ENCODE measurements at regions not wholly inside any gene's neighbourhood (a gene's known extent, or its start where the extent isn't known, plus 50 kb on each side); places are given as distances from the start of the nearest gene placed in this dataset.

DNA sequence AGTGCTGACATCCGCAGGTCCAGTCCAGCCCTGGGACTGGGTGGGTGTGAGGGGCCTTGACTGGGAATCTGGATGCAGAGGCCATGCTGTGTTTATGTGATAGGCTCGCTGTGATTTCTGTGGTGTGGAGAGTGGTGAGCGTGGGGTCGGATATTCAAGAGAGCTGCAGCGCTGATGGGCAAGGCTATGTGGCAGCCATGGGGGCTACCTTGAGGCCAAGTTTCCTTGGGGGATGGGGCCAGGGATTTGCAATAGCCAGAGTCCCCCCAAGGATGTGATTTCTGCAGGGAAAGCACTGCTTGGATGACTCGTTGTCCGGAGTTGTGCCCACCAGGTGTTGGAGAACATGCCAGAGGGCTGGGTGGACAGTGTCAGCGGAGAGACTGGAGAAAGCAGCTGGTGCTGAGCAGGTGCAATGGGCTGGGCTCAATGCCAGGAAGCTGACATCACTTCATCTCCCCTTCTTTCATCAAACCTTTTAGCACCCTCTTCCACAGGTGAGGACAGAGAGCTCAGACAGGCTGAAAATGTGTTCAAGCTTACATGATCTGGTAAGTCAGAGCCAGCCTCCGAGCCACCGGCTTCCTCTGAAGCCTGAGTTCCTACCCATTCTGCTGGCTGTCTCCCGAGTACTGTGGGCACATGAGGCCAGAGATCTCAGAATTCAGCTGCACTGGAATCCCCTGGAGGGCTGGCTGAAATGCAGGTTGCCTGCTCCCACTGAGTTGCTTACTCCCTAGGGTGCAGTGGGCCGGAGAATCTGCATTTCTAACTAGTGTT, 132.9 kb downstream of the RHOU start:
- DNase-seq (ENCODE audit: low spot score) = no peak

- no peak for DNase-seq (ENCODE audit: low spot score)
Observed at GRCh38 chr1:228868731-228869024, 133.4 kb downstream of the RHOU start.

GRCh38 chr1:228869312-228869824, 134.1 kb downstream of the RHOU start:
- DNase-seq (ENCODE audit: low spot score) = no peak

DNA sequence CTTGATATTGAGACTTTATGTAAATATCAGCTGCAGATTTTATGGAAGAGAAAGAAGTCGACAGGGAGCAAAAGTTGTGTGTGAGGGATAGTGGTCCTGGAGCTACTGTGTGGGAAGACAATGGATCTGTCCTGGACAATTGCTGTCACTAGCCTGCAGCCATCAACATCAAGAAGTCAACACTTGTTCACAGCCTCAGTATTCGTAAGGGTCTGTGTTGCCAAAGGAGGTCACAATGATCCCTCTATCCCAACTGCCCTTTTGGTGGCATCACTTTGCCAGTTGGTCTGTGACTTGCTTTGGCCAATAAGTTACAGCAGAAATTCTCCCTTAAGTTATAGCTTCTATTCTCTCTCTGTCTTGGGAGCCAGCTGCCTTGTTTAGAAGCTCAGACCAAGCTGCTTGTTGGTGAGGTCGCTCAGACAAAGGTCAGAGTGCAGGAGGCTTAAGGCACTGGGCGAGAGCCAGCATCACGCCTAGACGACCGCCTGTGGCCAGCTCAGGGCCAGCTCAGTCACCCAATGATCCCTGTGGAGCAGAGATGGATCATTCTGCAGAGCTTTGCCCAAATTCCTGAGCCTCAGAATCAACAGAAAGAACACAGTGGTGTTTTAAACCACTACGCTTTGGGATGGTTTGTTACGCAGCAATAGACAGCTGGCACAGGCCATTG, 134.9 kb downstream of the RHOU start:
- DNase-seq (ENCODE audit: low spot score) = no peak

DNA sequence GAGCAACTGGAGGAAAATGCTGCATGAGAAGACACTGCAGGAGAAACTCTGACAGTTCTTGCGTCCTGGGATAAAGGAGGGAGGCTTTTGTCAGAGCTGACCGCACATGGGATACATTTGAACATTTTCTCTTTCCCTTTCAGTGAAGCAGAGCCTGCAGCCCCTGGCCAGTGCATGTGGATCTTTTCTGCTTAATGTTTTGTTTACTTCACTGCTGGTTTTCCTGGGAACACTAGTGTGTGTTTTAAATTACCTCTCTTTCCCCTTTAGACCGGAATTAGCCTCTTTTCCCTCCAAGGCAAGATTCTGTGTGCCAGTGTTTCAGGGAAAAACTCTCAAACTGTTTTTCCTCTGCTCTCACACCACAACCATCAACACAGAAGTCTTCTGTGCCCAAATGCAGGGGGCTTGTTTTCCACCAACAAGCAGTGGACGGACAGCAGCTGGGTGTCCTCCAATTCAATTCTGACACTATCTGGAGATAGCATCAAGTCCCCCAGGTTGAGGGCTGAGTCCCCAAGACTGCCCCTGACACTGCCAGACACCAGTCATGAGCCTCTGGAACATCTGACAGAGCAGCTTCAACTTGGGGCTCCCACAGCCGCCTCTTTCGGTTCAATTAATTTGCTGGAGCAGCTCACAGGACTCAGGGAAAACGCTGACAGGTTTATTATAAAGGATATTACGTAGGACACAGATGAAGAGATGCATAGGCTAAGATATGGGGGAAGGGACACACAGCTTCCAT, 136.2 kb downstream of the RHOU start:
- DNase-seq (ENCODE audit: low spot score) = peak; percentile 68

- no peak for DNase-seq (ENCODE audit: low spot score)
Observed at GRCh38 chr1:228872080-228872479, 136.8 kb downstream of the RHOU start.

GRCh38 chr1:228873709-228874108, 138.4 kb downstream of the RHOU start:
- DNase-seq (ENCODE audit: low spot score) = no peak

- no peak for DNase-seq (ENCODE audit: low spot score)
Observed at GRCh38 chr1:228875741-228876140, 140.5 kb downstream of the RHOU start.

DNA sequence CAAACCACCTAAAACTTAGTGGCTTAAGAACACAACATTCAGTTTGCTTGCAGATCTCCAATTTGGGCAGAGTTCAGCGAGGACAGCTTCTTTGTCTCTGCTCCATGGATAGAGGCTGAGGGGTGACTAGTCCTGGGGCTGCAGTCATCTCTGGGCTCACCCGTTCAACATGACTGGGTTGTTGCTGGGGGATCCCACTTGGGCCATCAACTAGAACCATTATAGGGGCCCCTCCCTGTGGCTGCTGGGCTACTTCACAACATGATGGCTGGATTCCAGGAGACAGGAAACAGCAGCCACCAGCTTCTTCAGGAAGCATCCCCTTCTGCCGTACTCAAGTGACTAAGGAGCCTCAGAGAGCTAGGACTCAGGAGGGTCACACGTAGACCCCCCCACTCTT, 140.9 kb downstream of the RHOU start:
- no peak for DNase-seq (ENCODE audit: low spot score)

GRCh38 chr1:228879164-228879563, 143.9 kb downstream of the RHOU start:
- DNase-seq (ENCODE audit: low spot score) = no peak

GRCh38 chr1:228882041-228882770, 146.9 kb downstream of the RHOU start:
- peak; percentile 78 for DNase-seq (ENCODE audit: low spot score)

- peak; percentile 89 for DNase-seq (ENCODE audit: low spot score)
Observed at GRCh38 chr1:228882771-228883450, 147.6 kb downstream of the RHOU start.

- DNase-seq (ENCODE audit: low spot score) = no peak
Observed at GRCh38 chr1:228883535-228883934, 148.3 kb downstream of the RHOU start.

GRCh38 chr1:228884196-228884595, 148.9 kb downstream of the RHOU start:
- no peak for DNase-seq (ENCODE audit: low spot score)

DNA sequence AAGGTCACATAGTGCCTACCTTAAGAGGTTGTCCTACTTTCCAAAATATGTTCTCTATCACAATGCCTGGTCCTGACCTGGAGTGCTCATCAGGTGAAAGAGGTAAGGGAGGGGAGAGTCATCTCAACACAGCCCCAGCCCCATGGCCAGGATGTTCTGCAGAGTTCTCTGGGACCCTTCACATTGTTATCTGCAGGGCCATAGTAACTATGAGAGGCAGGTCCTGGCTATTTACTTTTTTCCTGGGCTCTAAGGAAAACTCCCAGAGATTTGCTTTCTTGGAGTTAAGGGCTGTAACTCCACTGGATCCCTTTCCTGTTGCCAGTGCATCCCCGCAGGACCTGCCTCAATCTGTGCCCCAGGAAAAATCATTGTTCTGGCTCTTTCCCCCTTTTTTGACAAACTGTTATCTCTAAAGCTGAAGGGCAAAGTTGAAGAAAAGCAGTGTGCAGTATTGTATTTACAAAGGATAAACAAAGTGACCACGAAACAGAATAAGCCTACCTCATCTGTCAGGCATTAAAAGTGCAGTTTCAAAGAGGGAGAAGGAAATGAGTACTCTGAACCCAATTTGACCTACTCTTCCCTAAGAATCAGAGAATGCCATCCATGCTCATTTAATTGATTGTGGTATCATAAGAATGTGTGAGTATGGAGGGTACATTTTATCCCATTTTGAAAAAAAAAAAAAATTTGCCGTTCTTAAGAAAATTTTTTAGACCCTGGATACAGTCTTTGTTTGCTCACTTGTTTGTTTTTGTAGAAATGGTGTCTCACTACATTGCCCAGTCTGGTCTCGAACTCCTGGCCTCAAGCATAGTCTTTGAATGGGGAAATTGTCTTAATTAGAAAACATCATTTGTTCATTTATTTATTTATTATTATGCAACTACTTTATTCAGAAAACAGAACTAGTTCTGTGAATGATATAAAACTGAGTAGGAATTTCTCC, 149.6 kb downstream of the RHOU start:
- DNase-seq (ENCODE audit: low spot score) = no peak

- no peak for DNase-seq (ENCODE audit: low spot score)
Observed at GRCh38 chr1:228885845-228886244, 150.6 kb downstream of the RHOU start.

DNA sequence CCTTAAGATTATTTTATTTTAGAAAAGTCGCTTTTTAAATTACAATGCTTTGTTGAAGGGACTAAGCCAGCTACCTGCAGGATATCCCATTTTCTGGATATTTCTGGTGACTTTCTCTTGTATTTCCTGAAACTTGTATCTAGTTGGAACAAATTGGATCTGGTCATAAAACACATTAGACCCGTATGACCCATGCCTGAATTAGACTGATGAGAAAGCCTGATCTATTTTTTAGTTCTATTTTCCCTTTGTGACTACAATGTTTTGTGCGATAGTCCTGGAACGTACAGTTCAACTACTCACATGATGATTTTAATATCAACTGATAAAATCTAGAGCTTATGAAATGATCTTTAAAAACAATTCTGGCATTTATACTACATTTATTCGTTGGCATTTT, 151.8 kb downstream of the RHOU start:
- no peak for DNase-seq (ENCODE audit: low spot score)

- DNase-seq (ENCODE audit: low spot score) = peak; percentile 86
Observed at GRCh38 chr1:228887960-228888359, 152.7 kb downstream of the RHOU start.

GRCh38 chr1:228889289-228889688, 154.0 kb downstream of the RHOU start:
- DNase-seq (ENCODE audit: low spot score) = no peak
